HG03060 (cell line): ENCODE measurements at regions not wholly inside any gene's neighbourhood (a gene's known extent, or its start where the extent isn't known, plus 50 kb on each side); places are given as distances from the start of the nearest gene placed in this dataset.

Experiments
- ATAC-seq: cut with Tn5 transposase; IDR thresholded peaks from one replicate; pipeline ENCODE4 v1.9.1; 2021; ENCODE audit warnings: low read depth, moderate number of reproducible peaks; ENCODE audit not compliant: unreplicated experiment

DNA sequence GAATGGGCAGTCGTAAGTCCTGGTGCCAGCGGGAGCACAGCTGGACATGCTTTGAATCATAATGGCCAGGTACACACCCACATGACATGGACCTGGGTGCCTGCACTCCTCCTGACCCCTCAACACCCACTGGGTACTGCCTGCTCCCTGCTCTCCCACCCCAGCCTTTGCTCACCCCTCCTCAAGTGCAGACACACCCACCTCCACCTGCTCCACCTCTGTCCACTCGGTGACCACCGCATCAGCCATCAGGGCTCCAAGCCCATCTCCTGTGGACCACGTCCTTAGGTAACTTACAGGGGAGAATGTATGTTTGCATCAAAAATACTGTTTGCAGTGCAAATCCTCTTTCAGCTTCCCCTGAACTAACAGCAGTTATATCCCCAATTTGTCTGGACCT is 214.6 kb downstream of the BRD1 start:
- no peak for ATAC-seq

GRCh38 chr22:49609207-49609876 is 218.3 kb downstream of the BRD1 start:
- ATAC-seq, result no peak

DNA sequence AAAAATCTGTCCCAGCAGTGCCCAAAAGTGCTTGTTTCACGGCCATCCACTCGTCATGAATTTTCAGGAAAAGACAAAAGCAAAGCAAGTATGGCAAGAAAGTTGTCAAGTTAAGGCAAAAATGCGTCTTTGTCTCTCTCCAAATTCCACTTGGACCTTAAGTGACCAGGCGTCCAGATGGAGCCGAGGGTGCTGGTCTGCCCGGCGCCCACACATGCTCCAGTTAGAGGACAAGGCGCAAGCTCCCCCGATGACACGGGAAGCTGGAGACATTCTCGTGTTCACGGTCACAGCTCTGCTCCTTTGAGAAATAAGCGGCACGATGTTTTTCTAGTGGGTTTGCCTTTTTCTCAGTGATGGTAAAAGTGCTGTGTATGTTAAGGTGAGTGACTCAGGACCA is 219.0 kb downstream of the BRD1 start:
- no peak for ATAC-seq

GRCh38 chr22:49608228-49608627 is 219.4 kb downstream of the BRD1 start:
- no peak for ATAC-seq

DNA sequence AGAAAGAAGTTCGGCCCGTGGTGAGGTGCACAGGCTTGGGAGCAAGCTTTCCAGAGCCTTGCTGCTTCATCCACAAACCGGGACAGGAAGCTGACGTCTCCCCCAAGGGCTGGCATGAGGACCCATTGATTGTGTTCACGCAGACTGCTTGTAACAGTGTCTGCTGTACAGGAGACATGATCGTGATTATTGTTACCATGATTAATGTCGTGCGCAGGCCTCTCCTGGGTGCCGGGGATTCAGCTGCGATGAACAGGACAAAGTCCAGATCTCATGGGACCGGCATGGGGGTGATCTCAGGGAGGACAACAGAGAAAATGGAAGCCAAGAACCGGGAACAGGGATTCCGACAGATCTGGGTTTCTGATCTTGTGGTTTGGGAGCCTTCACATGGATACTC is 219.9 kb downstream of the BRD1 start:
- no peak for ATAC-seq

- ATAC-seq, result no peak
Measured at GRCh38 chr22:49606562-49607290, 220.9 kb downstream of the BRD1 start.

DNA sequence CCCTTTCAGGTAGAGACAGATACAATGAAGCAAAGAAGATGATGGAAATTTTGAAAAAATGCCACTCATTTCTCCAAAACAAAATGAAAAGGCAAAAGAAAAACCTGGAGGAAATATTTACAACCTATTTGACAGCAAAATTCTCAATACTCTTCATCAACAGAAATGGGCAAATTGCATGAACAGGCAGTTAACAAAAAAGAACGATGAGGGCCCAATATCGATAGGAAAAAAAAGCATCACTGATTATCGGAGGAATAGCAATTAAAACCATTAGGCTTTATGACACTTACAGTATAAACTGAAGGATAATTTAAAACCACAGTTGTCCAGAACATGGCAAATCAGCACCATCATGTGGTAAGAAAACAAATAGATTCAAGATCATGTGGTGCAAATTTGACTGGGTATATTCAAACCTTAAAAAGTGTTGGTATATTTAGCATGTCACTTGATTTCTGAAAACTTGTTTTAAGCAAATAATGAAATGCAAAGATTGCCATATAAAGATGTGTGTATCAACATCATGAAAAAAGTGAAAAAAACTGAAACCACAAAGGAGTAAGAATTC is 222.9 kb downstream of the BRD1 start:
- no peak for ATAC-seq

- ATAC-seq, result no peak
Measured at GRCh38 chr22:49603016-49603415, 224.7 kb downstream of the BRD1 start.

DNA sequence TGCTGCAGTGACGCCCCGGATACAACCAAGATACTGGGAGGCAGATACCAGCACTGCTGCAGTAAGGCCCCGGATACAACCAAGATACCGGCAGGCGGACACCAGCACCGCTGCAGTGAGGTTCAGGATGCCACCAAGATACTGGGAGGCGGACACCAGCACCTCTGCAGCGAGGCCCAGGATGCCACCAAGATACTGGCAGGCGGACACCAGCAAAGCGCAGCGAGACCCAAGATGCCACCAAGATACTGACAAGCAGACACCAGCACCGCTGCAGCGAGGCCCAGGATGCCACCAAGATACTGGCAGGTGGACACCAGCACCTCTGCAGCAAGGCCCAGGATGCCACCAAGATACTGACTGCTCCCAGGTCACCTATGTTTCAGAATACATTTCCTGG is 225.2 kb downstream of the BRD1 start:
- no peak for ATAC-seq

GRCh38 chr22:49601614-49602321 is 225.9 kb downstream of the BRD1 start:
- ATAC-seq, result no peak

DNA sequence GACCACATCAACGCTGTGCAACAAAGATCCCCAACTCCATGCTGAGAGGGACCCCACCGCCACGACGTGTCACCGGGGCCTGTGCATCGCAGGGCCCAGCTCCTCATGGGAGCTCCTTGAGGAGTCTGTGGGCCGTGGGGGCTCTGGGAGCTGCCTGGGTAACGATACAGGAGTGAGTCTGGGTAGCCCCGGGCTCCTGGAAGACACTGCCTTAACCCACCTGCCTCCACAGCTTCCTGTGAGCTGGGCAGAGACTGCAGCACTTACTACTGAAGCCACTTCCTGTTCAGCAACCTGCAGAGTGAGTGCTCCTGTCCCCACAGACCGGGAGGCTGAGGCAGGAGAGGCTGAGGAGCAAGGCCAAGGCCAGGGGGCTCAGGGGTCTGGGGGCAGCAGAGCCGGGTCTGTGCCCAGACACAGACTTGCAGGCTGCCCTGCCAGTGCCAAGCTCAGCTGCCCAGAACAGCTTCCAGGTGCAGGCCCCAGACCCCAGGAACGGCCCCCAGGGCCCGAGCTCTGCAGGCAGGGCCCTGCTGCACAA is 226.7 kb downstream of the BRD1 start:
- no peak for ATAC-seq

GRCh38 chr22:49600468-49600867 is 227.2 kb downstream of the BRD1 start:
- ATAC-seq, result no peak

- no peak for ATAC-seq
Measured at GRCh38 chr22:49599691-49600455, 227.8 kb downstream of the BRD1 start.

DNA sequence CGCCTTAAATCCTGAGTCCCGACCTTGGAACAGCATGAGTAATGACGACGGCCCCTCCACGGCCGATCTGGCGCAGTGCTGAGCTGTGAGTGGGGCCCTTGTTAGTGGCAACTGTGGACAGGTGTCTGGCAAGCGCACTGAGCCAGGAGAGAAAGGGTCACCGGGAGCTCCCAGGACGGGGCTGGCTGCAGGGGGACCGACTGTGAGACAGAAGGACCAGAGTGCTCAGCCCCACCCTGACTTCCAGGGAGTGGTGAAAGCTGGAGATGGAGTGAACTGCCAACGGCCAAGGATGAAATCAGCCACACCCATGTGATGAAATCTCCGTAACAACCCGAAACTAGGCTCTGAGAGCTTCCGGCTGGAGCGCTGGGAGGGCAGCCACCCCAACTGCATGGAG is 228.6 kb downstream of the BRD1 start:
- ATAC-seq, result no peak

- ATAC-seq, result no peak
Measured at GRCh38 chr22:49598338-49598737, 229.3 kb downstream of the BRD1 start.

DNA sequence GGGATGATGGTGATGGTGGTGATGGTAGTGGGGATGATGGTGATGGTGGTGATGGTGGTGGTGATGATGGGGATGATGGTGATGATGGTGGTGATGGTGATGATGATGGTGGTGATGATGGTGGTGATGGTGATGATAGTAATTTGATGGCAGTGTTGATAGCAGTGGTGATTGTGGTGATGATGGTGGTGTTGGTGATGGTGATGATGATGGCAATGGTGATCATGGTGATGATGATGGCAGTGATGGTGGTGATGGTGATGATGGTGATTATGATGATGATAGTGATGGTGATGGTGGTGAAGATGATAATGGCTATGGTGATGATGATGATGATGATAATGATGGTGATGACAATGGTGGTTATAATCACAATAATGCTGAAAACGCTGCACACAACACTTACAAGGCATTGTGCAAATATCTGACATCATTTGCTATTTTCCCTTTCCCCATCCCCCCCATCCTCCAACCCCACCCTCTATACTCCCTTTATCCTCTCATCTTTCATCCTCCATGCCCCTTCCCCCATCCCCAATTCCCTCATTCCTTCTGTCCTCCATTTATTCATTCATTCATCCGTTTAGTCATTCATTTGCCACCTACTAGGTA is 230.1 kb downstream of the BRD1 start:
- no peak for ATAC-seq

GRCh38 chr22:49595465-49596078 is 232.1 kb downstream of the BRD1 start:
- ATAC-seq, result no peak

- no peak for ATAC-seq
Measured at GRCh38 chr22:49594078-49594477, 233.6 kb downstream of the BRD1 start.

GRCh38 chr22:49593509-49593908 is 234.2 kb downstream of the BRD1 start:
- no peak for ATAC-seq
